Fibroblast of skin of abdomen (primary cell): ENCODE measurements at regions not wholly inside any gene's neighbourhood (a gene's known extent, or its start where the extent isn't known, plus 50 kb on each side); places are given as distances from the start of the nearest gene placed in this dataset.
A peak's percentile ranks its signal among the peaks of the same experiment; 100 is the strongest.

Experiments used
- DNase-seq: peaks from one replicate; pipeline ENCODE4 v3.0.0-alpha.2; 2013

DNA sequence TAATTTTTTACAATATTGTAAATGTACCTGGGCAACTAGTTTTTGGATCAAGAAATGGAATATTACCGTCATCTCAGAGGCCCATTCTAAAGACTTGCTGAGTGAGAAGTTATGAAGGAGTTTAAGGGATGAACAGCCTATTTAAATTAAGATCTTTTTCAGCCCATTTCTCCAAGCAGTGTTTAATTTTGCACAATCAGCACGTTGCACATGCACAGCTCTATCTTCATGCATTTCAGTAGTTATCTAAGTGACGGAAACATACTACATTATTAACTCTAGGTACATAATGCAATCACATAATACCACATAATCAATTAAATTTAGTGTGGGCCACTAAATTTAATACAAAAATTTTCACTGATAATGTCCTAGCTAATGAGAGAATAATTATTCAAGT is 582.1 kb upstream of the DSEL start:
- DNase-seq, result no peak

DNA sequence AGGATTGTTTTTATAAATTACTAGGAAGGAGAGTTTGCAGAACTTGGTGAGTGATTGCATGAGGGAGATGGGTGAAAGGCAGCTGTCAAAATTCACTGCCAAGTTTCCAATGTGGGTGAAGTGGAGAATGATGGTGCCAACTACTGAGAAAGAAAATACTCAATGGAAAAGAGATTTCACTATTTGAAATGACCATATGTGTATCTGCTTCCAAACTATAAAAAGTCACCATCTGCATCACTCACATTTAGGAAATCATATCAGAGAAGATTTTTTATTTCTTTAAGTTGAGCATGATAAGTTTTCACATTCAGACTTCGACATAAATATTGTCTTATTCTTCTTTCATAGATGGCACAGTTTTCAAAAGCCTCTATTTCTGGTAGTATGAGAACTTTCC is 570.0 kb upstream of the DSEL start:
- DNase-seq, result no peak

DNA sequence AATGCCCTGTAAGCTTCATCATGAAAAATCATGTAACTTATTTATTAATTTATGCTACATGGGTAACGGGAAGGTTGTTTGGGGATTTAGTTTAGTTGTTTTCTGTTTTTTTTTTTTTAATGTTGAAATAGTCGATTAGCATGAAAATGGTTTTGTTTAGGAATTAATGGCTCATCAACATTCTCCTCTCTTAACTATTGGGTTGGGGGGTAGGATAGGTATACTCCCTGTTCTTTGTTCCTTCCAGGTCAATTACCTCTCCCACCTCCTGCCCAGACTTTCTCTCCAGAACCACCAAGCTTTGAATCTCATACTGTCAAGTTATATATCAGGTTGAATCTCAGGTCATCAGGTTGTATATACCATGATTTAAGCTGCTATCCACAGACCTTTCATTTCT is 568.7 kb upstream of the DSEL start:
- no peak for DNase-seq

DNA sequence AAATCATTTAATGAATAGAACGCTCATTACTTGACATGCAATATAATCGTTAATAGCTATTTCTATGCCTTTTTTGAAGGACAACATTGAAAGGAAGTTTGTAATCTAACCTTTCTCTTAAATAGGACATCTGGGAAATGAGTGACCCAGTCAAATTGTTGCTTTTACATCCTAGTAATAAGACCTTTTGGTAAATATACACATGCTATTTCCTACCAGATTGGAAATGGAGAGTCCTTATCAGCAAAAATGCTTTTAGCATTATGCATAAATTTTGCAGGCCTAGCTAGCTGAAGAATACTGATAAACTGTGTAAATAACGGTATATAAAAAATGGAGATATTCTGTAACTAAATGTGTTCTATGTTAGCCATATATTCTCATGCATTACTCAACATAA is 567.3 kb upstream of the DSEL start:
- DNase-seq, result no peak

DNA sequence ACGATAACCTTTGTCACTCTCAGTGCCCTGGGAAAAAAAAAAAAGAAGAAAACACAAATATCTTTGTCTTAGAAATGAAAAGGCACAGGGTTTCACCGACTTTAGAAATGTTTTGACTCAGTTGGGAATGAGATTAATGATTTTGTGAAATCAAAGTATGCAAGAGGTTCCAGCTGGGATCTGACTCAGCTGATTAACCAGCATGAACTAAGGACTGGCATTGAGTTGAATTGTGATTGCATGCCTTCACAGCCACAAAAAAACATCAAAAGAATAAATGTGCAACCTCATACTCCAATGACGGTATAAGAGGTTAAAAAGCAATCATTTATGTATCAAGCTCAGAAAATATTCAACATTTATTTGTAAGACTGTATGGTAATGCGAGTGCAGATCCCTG is 566.6 kb upstream of the DSEL start:
- peak; percentile 86 for DNase-seq

DNA sequence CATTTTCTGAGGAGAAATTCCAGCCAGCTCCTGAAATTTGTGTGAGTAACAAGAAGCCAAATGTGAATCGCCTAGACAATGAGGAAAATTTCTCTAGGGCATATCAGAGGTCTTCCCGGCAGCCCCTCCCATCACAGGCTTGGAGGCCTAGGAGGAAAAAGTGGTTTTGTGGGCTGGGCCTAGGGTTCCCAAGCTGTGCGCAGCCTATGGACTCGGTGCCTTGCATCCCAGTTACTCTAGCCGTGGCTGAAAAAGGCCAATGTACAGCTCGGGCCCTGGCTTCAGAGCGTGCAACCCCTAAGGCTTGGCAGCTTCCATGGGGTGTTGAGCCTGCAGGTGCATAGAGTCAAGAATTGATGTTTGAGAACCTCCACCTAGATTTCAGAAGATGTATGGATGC is 556.2 kb upstream of the DSEL start:
- no peak for DNase-seq

DNA sequence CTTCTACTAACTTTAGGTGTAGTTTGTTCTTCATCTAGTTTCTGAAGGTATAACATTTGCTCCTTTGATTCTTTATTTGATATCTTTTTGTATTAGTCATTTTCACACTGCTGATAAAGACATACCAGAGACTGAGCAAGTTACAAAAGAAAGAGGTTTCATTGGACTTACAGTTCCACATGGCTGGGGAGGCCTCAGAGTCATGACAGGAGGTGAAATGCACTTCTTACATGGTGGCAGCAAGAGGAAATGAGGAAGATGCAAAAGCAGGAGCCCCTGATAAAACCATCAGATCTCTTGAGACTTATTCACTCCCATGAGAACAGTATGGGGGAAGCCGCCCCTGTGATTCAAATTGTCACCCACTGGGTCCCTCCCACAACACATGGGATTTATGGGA is 544.4 kb upstream of the DSEL start:
- no peak for DNase-seq

DNA sequence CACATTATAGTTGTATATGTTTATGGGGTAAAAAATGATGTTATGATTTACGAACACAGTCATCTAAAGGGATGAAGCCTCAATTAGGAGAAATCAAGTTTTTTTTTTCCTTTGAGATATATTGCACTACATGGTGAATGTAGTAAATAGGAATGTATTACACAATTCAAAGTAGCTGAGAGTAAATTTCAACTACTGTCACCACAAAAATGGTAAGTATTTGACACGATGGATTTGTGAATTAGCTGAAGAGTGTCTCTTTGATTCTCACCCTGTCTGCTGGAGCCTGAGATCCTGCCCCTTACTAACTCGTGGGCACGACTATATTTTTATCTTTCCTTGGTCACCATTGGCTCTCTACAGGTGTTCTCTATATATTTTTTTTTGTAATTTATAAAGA is 540.4 kb upstream of the DSEL start:
- peak; percentile 64 for DNase-seq

DNA sequence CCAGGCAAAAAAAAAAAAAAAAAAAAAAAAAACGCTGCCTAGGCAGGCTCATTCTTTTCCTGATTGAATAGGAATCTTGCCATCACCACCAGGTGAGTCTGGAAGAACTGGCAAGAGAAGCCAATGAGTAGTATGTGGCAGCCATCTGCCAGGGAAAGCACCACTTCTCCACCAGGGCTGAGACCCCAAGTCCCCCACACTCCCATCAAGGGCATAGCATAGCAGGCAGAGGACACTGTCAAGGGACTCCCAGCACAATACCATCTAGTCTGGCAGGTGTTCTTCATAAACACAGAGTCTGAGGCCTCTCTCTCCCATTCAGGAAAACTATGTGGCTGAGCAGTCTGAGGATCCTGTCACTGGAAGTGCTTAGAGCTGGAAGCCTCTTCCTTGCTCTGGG is 538.1 kb upstream of the DSEL start:
- DNase-seq, result no peak

DNA sequence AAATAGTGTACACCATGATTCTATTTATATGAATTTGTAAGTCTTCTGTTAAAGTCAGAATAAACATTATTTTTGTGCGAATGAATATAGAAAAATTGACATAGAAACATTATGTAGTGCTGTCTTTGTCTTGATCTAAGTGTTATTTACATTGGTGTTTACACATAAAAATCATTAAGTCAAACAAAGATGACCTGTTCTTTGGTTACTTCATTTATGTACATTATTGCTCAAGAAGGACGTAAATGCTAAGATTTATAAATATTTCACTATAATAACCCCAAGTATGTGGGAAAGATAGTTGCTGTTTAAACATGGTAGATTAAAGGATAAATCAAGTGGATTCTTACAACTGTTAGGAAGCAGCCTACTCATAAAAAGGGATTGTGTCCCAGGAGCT is 536.8 kb upstream of the DSEL start:
- DNase-seq, result no peak

DNA sequence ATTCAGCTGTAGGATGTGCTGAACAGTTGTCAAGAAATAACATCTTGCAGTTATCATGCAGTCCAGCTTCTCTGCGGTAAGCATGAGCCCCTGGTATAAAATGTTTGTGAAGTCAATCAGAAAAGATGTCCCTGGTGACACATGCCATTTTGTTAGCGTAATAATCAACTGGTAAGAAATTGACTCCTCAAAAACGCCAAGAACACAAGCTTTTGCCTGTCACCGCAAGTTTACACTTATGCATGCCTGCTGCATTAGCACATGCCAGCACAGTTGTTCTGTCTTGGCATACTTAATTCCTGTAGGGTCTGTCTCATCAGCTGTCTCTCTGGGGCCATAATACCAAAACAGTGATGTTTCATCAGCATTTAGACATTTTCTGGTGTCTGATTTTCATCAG is 524.8 kb upstream of the DSEL start:
- DNase-seq, result peak; percentile 23

DNA sequence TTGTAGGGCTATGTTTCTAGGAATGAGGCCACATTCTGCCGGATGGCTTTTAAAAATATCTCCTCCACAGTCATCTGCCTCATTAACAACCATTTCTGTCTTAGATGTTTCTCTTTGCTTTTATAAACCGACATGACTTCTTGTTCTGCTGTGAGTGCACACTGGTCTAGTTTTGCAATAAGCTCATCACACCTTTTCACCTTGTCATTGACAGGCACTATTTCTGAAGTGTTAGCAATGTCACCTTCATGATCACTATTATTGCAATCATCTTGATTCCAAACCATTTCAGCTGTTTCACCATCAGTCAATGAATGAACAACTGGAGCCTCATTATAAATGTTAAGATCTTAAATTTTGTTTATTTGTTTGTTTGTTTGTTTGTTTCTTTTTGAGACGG is 523.7 kb upstream of the DSEL start:
- DNase-seq, result no peak

DNA sequence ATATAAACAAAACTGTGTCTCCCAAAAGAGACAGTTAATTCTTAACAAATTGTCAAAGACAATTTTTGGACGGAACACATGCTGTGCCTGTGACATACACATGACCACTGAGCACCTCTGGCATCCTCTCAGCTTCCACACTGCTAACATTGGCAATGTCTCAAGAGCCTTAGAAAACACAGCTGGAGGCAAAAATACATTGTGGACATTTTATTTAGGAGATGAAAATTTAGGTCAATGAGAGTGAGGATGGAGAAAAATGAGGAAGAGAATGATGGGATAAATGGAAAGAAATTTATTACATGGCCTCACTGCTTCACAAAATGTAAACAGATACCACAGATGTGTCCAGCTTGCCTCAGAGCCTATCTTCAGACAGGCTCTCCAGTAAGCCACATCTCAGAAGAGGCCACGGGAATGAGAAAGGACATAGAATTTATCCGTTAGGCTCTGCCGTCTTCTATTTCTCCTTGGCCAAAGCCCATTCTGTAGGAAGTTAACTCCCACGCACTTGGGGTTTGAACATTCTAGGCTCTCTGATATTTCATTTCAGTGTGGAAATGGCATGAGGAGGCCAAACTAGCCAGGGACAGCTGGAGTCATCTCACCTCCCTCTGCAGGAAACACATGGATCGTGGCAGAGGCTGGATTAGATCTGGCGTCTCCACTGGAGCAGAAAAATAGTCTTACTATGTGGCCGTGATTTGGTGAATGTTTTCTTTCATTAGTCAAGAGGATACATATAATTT is 519.4 kb upstream of the DSEL start:
- DNase-seq, result peak; percentile 20

DNA sequence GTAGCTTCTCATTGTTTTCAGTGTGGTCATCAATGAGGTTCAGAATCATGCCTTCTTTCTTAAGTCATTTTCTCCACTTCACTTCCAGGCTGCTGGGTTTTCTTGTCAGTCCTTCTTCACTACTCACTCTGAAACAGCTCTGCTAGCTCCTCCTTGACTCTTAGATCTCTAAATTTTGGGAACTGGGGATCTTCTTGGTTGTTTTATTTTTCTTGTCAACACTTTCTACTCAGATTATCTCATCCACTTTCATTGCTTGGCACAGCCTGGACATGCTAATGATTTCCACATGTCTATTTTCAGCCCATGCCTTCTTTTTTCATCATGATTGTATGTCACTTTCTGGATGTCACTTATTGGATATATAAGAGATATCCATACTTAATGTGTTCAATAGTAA is 517.8 kb upstream of the DSEL start:
- peak; percentile 65 for DNase-seq

DNA sequence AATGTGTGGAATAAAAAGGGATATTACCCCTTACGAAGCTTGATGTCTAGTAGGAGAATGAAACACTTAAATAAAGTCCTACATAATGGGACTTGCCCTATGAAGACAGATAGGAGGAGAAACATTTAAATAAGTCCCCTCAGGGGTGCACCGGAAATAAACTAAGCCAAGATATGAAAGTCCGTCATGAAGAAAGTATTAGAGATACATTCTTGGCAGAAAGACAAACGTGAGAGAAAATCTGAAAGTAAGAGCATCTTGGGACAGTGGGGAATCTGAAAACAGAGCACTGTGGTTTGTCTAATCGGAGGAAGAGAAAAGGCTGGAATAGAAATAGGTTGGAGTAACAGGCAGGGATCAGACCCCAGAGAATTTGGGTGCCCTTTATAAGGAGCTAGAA is 516.9 kb upstream of the DSEL start:
- peak; percentile 62 for DNase-seq

DNA sequence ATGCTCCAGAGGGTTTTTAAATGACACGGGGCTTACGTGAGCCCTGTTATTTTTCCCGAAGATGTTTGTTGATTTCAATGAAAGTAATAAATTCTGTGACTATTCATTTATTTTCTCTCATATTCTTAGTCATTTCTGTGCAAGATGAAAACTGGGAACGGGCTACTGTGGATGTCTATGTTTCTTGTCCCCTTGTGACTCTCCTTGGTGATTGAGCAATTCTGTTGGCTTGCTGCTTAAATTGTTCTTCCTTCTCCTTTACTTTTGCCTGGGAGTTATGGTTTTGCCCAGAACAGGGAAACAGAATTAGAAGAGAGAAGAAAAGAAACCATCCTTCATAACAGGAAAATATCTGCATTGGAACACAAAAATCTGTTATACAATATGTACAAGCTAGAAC is 508.2 kb upstream of the DSEL start:
- no peak for DNase-seq

DNA sequence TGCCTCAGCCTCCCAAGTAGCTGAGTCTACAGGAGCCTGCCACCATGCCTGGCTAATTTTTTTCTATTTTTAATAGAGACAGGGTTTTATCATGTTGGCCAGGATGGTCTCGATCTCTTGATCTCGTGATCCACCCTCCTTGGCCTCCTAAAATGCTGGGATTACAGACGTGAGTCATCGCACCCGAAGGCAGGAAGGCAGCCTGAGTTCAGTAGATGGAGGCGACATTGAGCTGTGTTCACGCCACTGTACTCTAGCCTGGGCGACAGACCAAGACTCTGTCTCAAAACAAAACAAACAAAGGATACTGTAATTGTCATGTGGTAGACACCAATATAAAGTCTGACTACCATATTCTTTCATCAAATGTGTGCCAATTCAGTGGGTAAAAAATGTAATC is 500.9 kb upstream of the DSEL start:
- DNase-seq, result no peak

DNA sequence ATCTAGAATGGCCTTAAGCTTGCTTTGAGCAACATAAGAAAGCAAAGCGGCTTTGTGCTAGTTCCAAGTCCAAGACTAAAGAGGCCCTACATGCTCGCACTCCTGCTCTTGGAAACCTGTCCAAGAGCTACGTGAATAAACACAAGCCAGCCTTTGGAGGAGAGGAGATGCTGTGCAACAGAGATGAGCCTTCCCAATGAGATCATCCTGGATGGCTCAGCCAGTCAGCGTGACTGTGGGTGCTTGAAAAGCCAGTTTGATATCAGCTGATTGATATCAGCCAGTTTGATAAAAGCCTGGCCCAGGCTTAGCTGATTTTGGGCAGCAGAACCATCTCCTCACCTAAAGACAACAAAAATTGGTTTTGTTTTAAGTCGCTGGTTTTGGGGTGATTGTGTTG is 481.0 kb upstream of the DSEL start:
- no peak for DNase-seq

DNA sequence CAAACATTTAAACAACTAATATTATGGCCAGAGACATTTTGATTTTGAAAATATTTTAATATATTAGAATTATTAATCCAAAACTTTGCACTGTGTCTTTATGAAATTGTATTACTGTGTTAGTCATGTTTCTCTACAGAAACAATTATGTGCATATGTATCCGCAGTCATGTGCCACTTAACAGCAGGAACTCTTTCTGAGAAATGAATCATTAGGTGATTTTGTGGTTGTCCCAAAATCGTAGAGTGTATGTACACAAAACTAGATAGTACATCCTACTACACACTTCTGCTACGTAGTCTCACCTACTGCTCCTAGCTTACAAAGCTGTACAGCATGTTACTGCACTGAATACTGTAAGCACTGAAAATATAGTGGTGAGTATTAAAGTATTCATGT is 479.2 kb upstream of the DSEL start:
- DNase-seq, result no peak

DNA sequence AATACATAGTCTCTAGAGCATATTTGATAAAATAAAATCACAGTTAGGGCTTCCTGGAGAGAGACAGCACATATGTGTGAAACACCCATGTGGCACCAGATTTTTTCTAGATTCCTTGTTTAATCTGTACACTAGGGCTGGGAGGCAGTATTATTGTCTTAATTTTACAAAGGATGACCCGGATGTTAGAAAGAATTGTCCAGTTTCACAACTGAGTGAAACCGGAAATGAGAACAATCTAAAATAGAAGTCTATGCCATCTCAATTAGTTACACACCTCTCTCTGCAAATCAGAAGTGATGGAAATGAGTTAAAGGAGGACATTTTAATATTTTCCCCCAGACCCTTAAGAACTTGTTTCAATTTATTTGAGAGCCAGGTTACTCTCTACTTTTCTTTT is 463.7 kb upstream of the DSEL start:
- no peak for DNase-seq

DNA sequence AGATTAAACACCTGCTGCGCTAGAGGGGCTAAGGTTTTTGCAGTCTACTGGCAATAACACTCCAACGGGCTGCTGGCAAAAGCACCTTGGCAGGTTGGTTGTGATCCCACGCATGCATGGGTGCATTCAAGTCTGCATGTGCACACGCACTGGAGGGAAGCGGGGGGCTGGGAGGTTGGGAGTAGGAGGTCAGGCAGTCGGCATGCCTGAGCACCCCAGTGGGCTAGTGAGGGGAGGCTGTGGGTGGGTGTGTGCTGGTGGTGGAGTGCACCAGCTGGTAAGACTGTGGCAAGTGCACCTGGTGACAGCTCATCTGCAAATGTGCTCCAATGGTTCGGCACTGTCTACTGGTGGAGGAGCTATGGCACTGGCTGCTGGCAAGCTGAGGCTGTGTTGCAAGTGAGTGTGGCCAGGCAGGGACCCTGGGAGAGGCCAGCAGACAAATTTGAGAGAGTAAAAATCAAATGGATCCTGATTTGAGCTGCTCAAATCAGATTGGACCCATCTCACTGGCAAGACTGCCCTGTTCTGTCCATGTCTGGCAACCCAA is 460.6 kb upstream of the DSEL start:
- DNase-seq, result no peak

DNA sequence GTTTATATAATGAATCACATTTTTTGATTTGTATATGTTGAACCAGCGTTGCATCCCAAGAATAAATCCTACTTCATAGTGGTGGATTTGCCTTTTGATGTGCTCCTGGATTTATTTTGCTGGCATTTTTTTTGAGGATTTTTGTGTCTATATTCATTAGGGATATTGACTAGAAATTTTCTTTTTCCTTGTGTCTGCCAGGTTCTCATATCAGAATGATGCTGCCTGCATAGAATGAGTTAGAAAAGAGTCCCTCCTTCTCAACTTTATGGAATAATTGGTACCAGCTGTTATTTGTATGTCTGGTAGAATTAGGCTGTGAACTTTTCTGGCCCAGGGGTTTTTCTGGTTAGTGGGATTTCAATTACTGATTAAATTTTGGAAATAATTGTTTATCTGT is 457.4 kb upstream of the DSEL start:
- DNase-seq, result peak; percentile 9

DNA sequence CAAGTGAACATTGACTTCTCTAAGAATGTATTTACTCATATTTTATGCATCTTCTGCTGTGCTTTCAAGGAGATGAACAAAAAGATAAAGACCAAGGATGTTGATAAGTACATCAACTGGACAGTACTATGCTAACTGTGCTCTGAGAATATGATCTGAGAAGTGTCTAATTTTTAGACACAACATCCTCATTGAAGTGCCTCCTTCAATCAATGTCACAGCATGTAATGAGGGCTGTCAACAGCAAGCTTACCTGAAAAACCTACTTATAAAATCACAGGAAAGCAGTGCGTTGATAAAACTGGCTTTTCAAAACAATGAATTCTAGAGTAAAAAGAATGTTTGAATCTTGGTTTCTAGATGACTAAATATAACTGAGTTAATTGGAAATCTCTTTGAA is 452.9 kb upstream of the DSEL start:
- DNase-seq, result no peak

DNA sequence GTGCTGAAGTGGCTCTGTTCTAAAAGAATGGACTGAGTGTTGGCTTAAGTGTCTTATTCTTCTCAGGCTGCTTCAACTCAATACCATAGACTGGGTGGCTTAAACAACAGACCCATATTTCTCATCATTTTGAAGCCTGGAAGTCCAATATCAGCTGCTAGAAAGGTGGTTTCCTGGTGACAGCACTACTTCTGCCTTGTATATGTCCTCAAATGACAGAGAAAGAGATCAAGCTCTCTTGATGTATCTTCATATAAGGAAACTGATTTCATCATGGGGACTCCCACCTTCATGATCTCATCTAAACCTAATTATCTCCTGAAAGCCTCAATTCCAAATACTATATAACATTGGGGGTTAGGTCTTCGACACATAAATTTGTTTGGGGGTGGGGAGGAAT is 449.7 kb upstream of the DSEL start:
- DNase-seq, result no peak

DNA sequence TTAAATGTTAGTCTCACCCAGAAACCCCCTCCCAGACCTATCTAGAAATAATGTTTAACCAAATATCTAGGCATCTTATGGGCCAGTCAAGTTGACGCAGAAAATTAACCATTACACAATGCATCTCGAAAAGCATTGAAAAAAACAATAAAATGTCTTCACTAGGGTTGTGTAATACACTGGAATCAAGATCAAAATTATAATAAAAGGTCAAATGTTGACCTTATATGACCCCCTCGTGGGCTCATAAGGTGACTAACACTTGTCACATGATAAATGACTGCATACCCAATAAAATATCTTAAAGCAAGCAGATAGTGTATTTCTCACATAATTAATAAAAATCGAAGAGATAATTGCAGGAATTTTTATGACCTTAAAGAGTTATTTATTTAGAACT is 447.9 kb upstream of the DSEL start:
- no peak for DNase-seq
